ENCODE measurements at regions not wholly inside any gene's neighbourhood (a gene's known extent, or its start where the extent isn't known, plus 50 kb on each side); places are given as distances from the start of the nearest gene placed in this dataset.

GRCh38 chr20:19012676-19013075, 199.1 kb downstream of the SCP2D1 start:
- no peak for DNase-seq
- H4K20me1 ChIP-seq (ENCODE audit: insufficient read depth, low read length): no peaks in the 10 kb centered on the region
- H3K4me3 ChIP-seq (ENCODE audit: low read length): no peak overlapping the region
- H3K9ac ChIP-seq (ENCODE audit: low read length): no peak overlapping the region
- no peaks in the 10 kb centered on the region for H3K4me1 ChIP-seq (ENCODE audit: low read length)
- H3K79me2 ChIP-seq (ENCODE audit: low read length): no peaks in the 10 kb centered on the region
- no peak overlapping the region for H2AFZ ChIP-seq (ENCODE audit: low read length)
- no peaks in the 10 kb centered on the region for H3K36me3 ChIP-seq (replicated peaks; ENCODE audit: insufficient read depth, low read length)
- H3K27me3 ChIP-seq (replicated peaks; ENCODE audit: insufficient read depth, low read length): no peaks in the 10 kb centered on the region
- H3K4me2 ChIP-seq (ENCODE audit: low read depth, low read length): no peak overlapping the region
- no peaks in the 10 kb centered on the region for H3F3A ChIP-seq (ENCODE audit: insufficient read depth, low read length)
- H3K27ac ChIP-seq (ENCODE audit: low read length): no peak overlapping the region
- H3K9me3 ChIP-seq (replicated peaks; ENCODE audit: insufficient read depth, low read length): no peaks in the 10 kb centered on the region
- H3K9me2 ChIP-seq (replicated peaks; ENCODE audit: insufficient read depth, low read length): no peaks in the 10 kb centered on the region
- TF ChIP-seq EZH2phosphoT487 (IDR thresholded peaks at IDR 0.05; ENCODE audit: low read length) (no peak), EZH2 (optimal IDR thresholded peaks at IDR 0.05; ENCODE audit: low read depth, low read length) (no peak), CTCF (IDR thresholded peaks at IDR 0.05; ENCODE audit: low read length) (no peak)

GRCh38 chr20:19013907-19014306, 198.5 kb upstream of the SLC24A3 start:
- H3K4me1 ChIP-seq (ENCODE audit: low read length): no peaks in the 10 kb centered on the region
- no peaks in the 10 kb centered on the region for H3K36me3 ChIP-seq (replicated peaks; ENCODE audit: insufficient read depth, low read length)
- no peaks in the 10 kb centered on the region for H4K20me1 ChIP-seq (ENCODE audit: insufficient read depth, low read length)
- no peak overlapping the region for H3K4me3 ChIP-seq (ENCODE audit: low read length)
- H3K9me2 ChIP-seq (replicated peaks; ENCODE audit: insufficient read depth, low read length): no peaks in the 10 kb centered on the region
- DNase-seq: no peak
- H3K27me3 ChIP-seq (replicated peaks; ENCODE audit: insufficient read depth, low read length): no peaks in the 10 kb centered on the region
- no peak for TF ChIP-seq EZH2phosphoT487 (IDR thresholded peaks at IDR 0.05; ENCODE audit: low read length)
- no peak for TF ChIP-seq EZH2 (optimal IDR thresholded peaks at IDR 0.05; ENCODE audit: low read depth, low read length)
- no peak for TF ChIP-seq CTCF (IDR thresholded peaks at IDR 0.05; ENCODE audit: low read length)
- H3K4me2 ChIP-seq (ENCODE audit: low read depth, low read length): no peak overlapping the region
- H3F3A ChIP-seq (ENCODE audit: insufficient read depth, low read length): no peaks in the 10 kb centered on the region
- no peak overlapping the region for H2AFZ ChIP-seq (ENCODE audit: low read length)
- H3K27ac ChIP-seq (ENCODE audit: low read length): no peak overlapping the region
- H3K79me2 ChIP-seq (ENCODE audit: low read length): no peaks in the 10 kb centered on the region
- H3K9me3 ChIP-seq (replicated peaks; ENCODE audit: insufficient read depth, low read length): no peaks in the 10 kb centered on the region
- no peak overlapping the region for H3K9ac ChIP-seq (ENCODE audit: low read length)

GRCh38 chr20:19015351-19016139, 196.9 kb upstream of the SLC24A3 start:
- Histone ChIP-seq H3K27ac (ENCODE audit: low read length) (no peak overlapping the region), H3K4me3 (ENCODE audit: low read length) (no peak overlapping the region), H3K9me3 (replicated peaks; ENCODE audit: insufficient read depth, low read length) (no peaks in the 10 kb centered on the region), H3K79me2 (ENCODE audit: low read length) (no peaks in the 10 kb centered on the region), H2AFZ (ENCODE audit: low read length) (no peak overlapping the region), H3K36me3 (replicated peaks; ENCODE audit: insufficient read depth, low read length) (no peaks in the 10 kb centered on the region), H4K20me1 (ENCODE audit: insufficient read depth, low read length) (no peaks in the 10 kb centered on the region), H3K4me2 (ENCODE audit: low read depth, low read length) (no peak overlapping the region), H3K27me3 (replicated peaks; ENCODE audit: insufficient read depth, low read length) (no peaks in the 10 kb centered on the region), H3K9me2 (replicated peaks; ENCODE audit: insufficient read depth, low read length) (no peaks in the 10 kb centered on the region), H3K9ac (ENCODE audit: low read length) (no peak overlapping the region), H3K4me1 (ENCODE audit: low read length) (no peaks in the 10 kb centered on the region), H3F3A (ENCODE audit: insufficient read depth, low read length) (no peaks in the 10 kb centered on the region)
- TF ChIP-seq CTCF (IDR thresholded peaks at IDR 0.05; ENCODE audit: low read length) (no peak), EZH2 (optimal IDR thresholded peaks at IDR 0.05; ENCODE audit: low read depth, low read length) (no peak), EZH2phosphoT487 (IDR thresholded peaks at IDR 0.05; ENCODE audit: low read length) (no peak)
- DNase-seq: no peak

All from MM.1S (cell line).